NB4 (cell line): ENCODE measurements at regions not wholly inside any gene's neighbourhood (a gene's known extent, or its start where the extent isn't known, plus 50 kb on each side); places are given as distances from the start of the nearest gene placed in this dataset.

Experiments
- MYC ChIP-seq: IDR thresholded peaks from 2 replicates; pipeline ENCODE4 v1.6.1; 2011; ENCODE audit warnings: low read depth, low read length
- POLR2A ChIP-seq: IDR thresholded peaks from 2 replicates; pipeline ENCODE4 v1.6.1; 2011; ENCODE audit warnings: mild to moderate bottlenecking; ENCODE audit not compliant: insufficient read length; ENCODE audit errors: extremely low read depth
- TF ChIP-seq, protein P1 (sequence below): IDR thresholded peaks from one replicate; pipeline ENCODE4 v1.5.1; 2012; ENCODE audit warnings: low read depth, low read length

- TF ChIP-seq, protein P1, sequence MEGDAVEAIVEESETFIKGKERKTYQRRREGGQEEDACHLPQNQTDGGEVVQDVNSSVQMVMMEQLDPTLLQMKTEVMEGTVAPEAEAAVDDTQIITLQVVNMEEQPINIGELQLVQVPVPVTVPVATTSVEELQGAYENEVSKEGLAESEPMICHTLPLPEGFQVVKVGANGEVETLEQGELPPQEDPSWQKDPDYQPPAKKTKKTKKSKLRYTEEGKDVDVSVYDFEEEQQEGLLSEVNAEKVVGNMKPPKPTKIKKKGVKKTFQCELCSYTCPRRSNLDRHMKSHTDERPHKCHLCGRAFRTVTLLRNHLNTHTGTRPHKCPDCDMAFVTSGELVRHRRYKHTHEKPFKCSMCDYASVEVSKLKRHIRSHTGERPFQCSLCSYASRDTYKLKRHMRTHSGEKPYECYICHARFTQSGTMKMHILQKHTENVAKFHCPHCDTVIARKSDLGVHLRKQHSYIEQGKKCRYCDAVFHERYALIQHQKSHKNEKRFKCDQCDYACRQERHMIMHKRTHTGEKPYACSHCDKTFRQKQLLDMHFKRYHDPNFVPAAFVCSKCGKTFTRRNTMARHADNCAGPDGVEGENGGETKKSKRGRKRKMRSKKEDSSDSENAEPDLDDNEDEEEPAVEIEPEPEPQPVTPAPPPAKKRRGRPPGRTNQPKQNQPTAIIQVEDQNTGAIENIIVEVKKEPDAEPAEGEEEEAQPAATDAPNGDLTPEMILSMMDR, result no peak
- TF ChIP-seq POLR2A (no peak), MYC (no peak)
Observed at GRCh38 chr2:238698072-238698352, 149.9 kb upstream of the TWIST2 start.
